ENCODE measurements at regions not wholly inside any gene's neighbourhood (a gene's known extent, or its start where the extent isn't known, plus 50 kb on each side); places are given as distances from the start of the nearest gene placed in this dataset.

DNA sequence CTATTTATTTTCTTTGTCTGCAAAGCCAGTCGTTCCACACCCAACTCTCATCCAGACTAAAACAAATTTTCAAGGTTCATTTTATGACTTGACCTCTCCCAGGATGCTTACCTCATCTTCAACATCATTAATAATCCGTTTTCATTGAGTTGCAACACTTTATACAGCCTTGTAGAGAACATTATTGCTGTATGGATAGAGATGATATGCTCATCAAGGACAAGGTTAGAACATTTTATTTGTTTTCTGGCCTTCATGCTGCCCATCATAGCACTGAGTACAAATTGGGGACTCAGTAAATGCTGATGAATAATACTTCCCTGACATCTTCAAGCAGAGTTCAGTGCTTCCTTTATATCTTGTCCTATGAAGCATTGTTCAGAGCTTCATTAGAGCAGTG lies 120.2 kb downstream of the OXSM start:
- no peak for DNase-seq
- no peaks in the 10 kb centered on the region for H3K27me3 ChIP-seq

GRCh38 chr3:25910997-25911396 lies 121.1 kb downstream of the OXSM start:
- TF ChIP-seq POLR2A (IDR thresholded peaks at IDR 0.05) = no peak
- TF ChIP-seq, protein P1, sequence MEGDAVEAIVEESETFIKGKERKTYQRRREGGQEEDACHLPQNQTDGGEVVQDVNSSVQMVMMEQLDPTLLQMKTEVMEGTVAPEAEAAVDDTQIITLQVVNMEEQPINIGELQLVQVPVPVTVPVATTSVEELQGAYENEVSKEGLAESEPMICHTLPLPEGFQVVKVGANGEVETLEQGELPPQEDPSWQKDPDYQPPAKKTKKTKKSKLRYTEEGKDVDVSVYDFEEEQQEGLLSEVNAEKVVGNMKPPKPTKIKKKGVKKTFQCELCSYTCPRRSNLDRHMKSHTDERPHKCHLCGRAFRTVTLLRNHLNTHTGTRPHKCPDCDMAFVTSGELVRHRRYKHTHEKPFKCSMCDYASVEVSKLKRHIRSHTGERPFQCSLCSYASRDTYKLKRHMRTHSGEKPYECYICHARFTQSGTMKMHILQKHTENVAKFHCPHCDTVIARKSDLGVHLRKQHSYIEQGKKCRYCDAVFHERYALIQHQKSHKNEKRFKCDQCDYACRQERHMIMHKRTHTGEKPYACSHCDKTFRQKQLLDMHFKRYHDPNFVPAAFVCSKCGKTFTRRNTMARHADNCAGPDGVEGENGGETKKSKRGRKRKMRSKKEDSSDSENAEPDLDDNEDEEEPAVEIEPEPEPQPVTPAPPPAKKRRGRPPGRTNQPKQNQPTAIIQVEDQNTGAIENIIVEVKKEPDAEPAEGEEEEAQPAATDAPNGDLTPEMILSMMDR (IDR thresholded peaks at IDR 0.05) = peak in 3 of 6 experiments; percentile 26 to 37 (median 26)
- Histone ChIP-seq H3K27ac (no peak overlapping the region), H3K27me3 (no peaks in the 10 kb centered on the region), H3K4me3 (no peak overlapping the region), H3K4me1 (no peaks in the 10 kb centered on the region), H3K36me3 (no peaks in the 10 kb centered on the region), H3K9me3 (no peaks in the 10 kb centered on the region)
- peak in 2 of 3 donors; percentile 26 to 52 for DNase-seq

More for the DNA sequence above, 120.2 kb downstream of the OXSM start:
- Histone ChIP-seq H3K4me3 (no peak overlapping the region), H3K27ac (no peak overlapping the region), H3K9me3 (no peaks in the 10 kb centered on the region), H3K36me3 (no peaks in the 10 kb centered on the region), H3K4me1 (no peaks in the 10 kb centered on the region)
- TF ChIP-seq POLR2A (IDR thresholded peaks at IDR 0.05) = no peak
- TF ChIP-seq, protein P1 (IDR thresholded peaks at IDR 0.05) = no peak

DNA sequence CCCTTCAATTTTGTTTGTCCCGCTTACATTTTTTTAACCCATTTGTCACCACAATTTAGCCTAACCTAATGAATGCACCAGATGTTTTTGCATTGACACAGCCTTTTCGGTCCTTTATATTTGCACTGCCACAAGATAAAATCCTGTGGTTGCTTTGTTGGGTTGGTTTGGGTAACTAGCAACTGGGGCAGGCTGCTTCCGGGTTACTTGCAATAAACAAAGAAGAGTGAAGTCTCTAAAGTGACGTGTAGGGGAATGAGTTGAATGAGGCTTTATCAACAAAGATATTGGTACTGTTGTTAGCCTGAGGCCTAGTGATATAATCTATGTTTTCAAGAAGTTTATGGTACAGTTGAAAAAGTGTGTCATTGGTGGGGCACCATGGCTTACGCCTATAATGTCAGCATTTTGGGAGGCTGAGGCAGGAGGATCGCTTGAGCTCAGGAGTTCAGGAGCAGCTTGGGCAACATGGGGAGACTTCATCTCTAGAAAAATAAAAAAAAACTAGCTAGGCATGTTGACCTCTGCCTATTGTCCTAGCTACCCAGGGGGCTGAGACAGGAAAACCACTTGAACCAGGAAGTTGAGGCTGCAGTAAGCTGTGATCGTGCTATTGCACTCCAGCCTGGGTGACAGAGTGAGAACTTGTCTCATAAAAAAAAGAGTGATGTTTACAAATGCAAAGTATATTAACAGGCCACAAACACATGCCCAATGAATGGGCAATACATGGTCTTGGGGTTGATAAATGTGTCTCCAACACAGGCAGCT lies 121.8 kb downstream of the OXSM start:
- DNase-seq = no peak
- no peak for TF ChIP-seq POLR2A (IDR thresholded peaks at IDR 0.05)
- TF ChIP-seq, protein P1 (IDR thresholded peaks at IDR 0.05) = no peak
- Histone ChIP-seq H3K4me1 (no peaks in the 10 kb centered on the region), H3K36me3 (no peaks in the 10 kb centered on the region), H3K9me3 (no peaks in the 10 kb centered on the region), H3K27me3 (no peaks in the 10 kb centered on the region), H3K27ac (no peak overlapping the region), H3K4me3 (no peak overlapping the region)

- no peak for DNase-seq
- H3K27ac ChIP-seq = no peak overlapping the region
- H3K9me3 ChIP-seq = no peaks in the 10 kb centered on the region
- TF ChIP-seq POLR2A (IDR thresholded peaks at IDR 0.05) = no peak
- TF ChIP-seq, protein P1 (IDR thresholded peaks at IDR 0.05) = no peak
- no peaks in the 10 kb centered on the region for H3K36me3 ChIP-seq
- H3K27me3 ChIP-seq = no peaks in the 10 kb centered on the region
- no peaks in the 10 kb centered on the region for H3K4me1 ChIP-seq
- H3K4me3 ChIP-seq = no peak overlapping the region
These were observed 123.3 kb downstream of the OXSM start for GRCh38 chr3:25913179-25913578.

GRCh38 chr3:25915673-25916072 lies 125.8 kb downstream of the OXSM start:
- TF ChIP-seq POLR2A (IDR thresholded peaks at IDR 0.05) = no peak
- TF ChIP-seq, protein P1 (IDR thresholded peaks at IDR 0.05) = no peak
- H3K27ac ChIP-seq = no peak overlapping the region
- no peaks in the 10 kb centered on the region for H3K36me3 ChIP-seq
- H3K4me1 ChIP-seq = no peaks in the 10 kb centered on the region
- H3K4me3 ChIP-seq = no peak overlapping the region
- H3K27me3 ChIP-seq = no peaks in the 10 kb centered on the region
- no peaks in the 10 kb centered on the region for H3K9me3 ChIP-seq
- DNase-seq = no peak
